HG03097 (cell line): ENCODE measurements at regions not wholly inside any gene's neighbourhood (a gene's known extent, or its start where the extent isn't known, plus 50 kb on each side); places are given as distances from the start of the nearest gene placed in this dataset.

Experiments used
- ATAC-seq: cut with Tn5 transposase; IDR thresholded peaks from one replicate; pipeline ENCODE4 v1.9.1; 2021; ENCODE audit not compliant: unreplicated experiment, low FRiP score

DNA sequence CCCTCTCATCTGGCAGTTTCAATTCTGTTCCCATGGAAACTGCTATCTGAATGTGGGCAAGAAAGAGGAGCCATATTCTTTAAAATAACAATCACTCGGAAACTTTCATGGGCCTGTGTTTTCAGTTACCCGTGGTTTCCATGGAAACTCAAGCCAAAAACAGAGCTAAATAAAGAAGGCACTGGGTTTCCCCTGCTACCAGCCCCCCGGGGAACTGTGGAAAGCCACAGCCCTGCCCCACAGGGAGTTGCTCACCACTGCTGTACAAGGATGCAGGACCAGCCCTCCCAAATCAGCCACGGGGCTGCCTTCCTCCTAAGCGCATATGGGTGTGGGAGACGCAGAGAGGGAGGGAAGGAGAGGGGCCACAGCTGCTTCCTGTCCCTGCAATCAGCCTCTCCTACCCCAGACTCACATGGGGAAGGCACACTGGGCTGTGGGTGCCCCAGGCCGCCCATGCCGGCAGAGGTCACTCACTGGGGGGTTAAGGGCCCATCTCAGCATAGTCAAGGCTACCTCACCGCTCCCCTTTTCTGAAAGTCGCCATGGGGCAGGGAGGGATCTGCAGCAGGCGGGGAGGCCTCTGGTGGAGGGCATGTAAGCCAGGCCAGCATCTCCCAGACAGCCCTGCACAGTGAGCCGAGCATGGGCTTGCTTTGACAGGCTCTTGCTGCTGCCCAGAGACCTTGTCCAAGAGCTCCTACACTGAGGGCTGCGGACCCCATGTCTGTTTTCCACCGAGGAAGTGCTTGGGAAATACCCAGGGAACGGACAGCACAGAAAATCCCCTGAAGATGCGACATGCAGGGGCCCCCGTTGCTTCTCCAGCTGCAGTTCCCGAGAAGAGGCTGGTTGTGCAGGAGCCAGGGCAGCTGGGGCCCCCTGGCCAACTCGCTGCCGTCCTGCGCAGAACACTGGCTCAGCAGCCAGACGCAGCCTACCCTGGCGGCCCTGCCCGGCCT is 157.3 kb upstream of the PPP2R2D start:
- peak; percentile 68 for ATAC-seq

DNA sequence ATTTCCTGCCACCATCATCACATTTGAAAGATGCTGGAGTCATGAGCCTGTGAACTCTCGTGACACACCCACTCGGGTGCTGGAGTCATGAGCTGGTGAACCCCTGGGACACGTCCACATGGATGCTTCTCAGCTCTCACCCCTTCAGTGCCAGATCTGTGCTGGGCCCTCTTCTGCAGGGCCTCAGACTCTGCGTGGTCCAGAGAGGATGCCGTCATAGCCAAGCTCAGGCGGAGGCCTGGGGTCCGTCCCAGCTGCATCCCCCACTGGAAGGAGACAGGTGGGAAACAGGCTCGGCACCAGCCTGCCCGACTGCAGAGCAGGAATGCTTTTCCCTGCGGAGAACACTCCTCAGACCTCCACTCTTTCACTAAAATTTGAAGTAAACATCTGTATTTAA is 156.5 kb upstream of the PPP2R2D start:
- no peak for ATAC-seq

DNA sequence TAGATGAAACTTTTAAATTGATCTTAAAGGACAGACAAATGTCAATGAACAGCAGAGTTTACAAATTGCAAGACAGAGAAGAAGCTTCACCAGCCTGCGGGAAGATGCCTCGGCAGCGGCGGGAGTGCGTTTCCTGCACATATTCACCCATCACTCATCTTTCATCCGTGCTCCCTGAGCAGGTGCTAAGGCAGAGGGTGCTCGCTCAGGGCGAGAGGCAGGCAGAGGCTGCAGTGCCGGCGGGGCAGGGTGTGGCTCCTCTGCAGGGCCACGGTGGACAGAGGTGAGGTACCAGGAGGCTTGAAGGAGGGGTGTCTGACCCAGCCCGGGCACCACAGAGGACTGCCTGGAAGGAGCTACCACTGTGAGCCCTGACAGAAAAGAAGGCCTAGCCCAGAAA is 155.2 kb upstream of the PPP2R2D start:
- no peak for ATAC-seq

DNA sequence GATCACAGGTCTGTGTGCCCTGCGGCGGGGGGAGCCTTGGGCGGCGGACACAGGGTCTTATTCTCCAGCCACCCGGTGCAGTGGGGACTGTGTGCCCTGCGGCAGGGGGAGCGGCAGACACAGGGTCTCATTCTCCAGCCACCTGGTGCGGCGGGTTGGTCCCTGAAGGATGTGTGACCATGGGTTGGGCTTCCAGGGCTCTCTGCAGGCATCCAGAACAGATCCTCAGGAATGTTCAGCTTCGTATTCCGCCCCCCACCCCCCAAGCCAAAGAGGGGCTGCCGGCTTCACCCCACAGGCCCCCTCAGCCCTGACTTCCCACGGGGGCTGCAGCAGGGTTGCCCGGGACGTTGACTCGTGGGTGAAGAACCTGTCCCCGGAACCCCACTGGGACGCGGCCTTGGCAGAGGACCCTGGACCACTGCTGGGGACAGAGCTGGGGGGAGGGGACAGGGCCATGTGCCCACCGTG is 154.5 kb upstream of the PPP2R2D start:
- ATAC-seq = no peak

DNA sequence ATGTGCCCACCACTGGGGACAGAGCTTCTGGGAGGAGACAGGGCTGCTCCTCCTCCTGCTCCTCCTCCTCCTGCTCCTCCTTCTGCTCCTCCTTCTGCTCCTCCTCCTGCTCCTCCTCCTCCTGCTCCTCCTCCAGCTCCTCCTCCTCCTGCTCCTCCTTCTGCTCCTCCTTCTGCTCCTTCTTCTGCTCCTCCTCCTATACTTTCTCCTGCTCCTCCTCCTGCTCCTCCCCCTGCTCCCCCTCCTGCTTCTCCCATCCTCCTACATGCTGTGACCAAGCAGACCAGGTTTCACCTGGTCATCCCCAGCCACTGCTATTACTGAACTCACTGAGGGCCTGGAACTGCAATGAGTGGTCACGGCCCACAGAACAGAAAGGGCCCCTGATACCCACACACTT is 154.0 kb upstream of the PPP2R2D start:
- ATAC-seq = no peak

DNA sequence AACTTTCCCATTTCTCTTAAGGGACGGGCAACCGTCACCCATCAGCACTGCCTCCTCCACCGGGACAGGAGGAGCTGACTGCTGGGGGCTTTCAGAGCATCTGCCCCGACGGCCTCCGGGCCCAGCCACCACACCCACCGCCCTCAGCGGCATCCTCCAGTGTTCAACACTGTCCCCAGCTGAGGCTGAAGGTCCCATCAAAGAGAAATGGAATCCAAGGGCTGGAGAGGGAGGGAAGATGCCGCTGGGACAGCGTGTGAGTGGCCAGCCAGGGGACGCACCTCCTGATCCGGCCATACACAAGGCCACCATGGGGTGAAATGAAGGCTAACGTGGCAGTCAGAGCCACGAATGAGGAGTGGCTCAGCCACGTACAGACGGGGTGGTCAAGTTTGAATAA is 153.6 kb upstream of the PPP2R2D start:
- no peak for ATAC-seq

DNA sequence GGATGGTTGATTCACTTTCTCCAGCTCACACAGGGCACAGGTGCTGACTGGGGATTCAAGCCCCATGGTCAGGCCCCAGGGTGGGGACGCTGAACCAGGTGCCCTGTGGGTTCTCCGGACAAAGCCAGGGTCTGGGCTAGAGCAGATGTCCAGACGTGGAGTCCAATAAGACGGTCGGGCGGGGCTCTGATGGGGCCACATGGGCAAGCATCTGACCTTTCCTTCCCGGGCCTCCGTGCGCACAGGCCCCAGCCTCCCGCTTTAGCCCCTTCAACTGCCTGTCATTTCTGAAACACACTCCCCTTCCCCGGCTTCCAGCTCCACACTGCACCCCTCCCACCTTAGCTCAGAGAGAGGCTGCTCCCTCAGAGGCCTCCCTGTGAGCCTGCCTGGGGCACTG is 153.0 kb upstream of the PPP2R2D start:
- no peak for ATAC-seq

DNA sequence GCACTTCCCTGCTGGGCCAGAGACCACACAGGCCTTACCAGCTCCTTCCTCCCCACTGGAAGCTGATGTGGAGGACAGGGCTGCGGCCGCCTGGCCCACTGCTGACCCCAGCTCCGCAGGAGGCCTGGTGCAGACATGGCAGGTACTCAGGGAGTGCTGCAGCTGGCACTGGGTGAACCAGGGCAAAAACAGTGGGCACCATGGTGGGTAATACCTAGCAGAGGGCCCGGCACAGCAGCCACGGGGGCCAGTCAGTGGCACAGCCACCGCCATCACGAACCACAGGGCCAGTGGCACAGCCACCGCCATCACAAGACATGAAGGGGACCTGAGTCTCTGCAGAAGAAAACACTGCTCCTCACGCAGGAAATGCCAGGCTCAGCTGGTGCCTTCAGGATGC is 152.6 kb upstream of the PPP2R2D start:
- no peak for ATAC-seq

DNA sequence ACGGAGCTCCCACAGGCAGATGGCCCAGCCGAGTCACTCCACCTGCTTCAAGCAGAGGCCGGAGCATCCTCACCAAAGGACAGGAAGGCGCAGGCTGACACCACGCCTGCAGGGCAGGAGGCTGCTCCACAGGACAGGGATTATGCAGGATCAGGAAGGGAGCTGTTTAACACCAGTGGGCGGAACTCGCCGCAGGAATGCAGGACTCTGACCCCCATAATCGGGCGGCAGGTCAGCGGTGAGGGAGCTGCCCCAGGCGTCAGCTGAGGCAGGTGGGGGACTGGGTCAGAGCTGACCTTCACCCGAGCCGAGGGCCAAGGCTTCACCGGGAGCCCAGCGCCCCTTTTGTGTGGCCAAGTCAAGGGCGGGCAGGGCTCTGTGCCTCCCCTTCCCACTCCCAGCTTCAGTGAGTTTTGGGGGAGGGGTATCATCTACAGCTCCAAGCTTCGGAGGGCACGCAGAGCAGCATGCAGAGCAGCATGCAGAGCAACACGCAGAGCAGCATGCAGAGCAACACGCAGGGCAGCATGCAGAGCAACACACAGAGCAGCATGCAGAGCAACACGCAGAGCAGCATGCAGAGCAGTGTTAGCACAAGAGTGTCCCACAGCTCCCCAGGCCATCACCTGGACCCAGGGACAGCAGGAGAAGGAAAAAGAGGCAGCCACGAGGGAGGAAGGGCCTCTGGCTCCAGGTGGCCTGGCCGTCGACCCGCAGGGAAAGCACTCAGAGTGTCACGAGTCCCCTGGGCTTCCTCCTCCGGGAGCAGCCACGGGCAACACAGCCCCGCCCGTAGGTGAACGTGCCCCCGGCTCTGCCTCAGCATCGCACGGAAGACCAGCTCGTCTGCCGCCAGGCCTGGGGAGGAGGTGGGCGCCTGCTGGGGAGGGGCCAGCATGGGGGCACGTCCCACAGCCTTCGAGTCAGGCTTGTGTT is 151.7 kb upstream of the PPP2R2D start:
- ATAC-seq = no peak

DNA sequence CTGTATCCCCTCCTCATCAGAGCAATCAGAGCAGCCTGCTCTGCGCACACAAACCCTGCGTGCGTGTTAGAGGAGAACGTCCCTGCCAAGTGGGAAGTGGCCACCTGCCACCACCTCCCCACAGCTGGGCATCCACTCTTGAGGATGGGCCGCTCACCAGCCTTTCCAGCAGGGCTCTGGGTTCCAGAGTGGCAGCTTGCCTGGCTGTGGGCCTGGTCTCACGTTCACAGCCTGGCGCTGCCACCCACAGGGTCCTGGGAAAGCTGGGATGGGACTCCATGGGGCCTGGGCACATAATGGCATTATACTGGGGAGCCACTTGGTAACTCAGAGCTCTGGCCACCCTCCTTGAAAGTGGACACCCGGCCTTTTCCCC is 151.1 kb upstream of the PPP2R2D start:
- no peak for ATAC-seq

DNA sequence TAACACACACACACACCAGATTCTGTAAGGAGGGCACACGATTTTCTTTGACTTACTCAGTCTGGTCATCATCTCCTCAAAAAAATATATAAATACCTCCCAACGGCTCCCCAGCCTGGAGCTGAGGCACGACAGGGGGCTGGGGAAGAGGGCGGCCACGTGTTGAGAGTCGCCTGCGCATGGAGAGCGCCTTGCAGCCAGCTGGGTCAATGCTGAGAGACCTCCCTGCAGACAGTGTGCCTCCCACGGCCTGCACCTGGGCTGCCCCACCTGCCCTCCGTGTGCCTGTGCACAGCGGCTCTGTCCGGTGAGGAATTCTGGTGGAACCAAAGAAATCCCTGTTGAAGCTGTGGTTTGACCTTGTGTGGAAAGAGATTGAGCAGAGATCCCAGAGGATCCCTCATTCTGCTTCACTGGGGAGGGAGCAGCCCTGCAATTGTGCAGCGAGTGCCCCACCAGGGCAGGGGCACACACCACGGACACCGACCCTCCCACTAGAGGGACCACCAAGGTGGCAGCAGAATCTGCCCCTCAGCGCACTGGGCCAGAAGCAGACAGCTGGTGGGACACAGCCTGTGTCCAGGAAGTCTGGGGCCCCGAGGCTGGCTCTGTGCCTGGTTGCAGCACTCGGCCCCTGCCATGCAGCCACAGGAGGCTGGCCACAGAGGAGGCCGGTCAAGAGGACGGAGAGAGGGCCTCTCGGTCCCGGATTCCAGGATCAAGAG is 150.5 kb upstream of the PPP2R2D start:
- ATAC-seq = no peak

DNA sequence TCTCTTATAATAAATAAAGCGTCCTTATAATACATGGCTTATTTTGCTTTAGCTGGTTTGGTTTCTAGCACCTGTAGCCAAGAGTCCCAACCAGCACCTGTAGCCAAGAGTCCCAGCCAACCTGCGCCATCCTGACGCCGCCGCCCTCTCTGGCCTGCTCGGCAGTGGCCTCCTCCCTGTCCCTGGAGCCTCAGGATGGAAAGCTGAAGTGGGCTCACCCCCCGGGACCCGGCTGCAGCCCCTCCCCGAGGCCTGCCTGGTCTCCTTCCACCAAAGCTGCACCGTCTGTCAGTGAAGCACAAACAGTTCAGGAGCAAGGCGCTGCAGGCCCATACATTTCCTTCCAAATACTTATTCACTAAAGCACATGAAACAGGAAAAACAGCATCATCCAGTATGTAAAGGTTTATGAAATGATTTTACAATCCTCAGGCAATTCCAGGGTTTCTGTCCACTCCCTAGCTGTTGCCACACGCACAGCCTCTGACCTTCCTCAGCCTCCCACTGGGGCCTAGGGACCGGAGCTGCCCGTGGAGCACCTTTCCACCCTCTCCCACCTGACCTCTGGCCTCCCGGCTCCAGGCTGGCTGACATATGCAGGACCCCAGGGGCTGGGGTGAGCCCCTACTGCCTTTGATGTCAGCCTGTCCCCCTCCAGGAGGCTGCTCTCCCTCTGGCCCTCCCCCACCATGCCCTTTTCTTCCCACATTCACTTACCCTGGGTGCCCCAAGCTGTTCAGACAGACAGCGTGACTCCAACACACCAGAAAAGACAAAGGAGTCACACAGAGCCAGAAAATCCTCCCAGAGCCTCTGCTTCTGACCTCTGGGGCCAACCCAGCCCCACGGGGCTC is 149.6 kb upstream of the PPP2R2D start:
- ATAC-seq = no peak

DNA sequence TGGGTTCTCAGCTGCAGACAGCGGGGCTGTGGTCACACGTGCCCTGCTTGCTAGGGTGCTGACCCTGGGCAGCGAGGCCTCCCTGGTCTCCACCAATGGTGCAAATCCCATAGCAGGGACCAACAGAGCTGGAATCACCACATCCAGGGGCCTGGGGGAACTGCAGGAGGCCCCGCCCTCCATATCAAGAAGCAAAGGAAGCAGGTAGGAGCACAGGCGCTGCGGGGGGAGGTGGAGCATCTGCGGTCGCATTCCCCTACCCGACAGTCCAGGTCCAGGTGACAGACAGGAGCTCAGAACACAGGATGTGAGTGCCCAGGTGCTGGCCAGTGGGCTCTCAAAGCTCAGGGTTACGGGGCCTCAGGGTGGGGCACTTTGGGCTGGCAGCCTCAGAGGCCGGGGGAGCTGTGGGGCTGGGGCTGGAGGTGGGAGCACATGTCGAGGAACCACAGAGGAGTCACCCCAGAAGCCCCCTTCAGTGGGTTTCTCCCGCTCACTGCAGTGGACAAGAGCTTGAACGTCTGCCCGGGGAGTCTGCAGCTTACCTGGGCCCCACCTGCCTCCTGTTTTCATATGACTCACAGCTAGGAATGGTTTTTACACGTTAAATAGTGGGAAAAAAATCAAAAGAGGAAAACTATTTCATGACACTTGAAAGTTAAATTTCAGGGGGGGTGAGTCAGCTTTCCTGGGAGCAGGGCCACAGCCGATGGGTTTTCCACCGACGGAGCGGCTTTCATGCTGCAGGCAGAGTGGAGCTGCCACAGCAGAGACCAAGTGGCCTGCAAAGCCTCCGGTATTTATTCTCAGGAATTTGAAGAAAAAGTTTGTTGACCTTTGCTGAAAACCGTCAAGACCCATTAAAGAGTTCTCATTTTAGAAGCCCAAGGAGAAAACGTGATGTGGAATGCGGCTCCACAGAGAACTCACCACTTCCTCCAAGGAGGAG is 148.7 kb upstream of the PPP2R2D start:
- no peak for ATAC-seq

DNA sequence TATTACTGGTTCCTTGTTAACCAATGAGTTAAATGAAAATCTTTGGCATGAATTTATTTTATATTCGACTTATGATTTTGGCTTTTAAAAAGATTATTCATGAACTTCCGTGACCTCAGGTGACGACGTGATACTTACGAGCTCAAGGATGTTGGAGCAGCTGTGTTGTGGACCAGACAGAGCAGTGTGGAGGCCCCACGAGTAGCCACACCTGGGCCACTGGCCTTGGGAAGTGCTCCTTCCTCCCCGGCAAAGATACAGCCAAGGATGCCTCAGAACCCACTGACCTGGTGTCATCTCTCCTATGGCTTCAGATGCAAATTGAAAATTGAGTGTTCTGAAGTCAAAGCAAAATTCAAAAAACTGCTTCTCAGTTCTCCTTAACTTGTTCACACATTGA is 147.5 kb upstream of the PPP2R2D start:
- ATAC-seq = no peak

DNA sequence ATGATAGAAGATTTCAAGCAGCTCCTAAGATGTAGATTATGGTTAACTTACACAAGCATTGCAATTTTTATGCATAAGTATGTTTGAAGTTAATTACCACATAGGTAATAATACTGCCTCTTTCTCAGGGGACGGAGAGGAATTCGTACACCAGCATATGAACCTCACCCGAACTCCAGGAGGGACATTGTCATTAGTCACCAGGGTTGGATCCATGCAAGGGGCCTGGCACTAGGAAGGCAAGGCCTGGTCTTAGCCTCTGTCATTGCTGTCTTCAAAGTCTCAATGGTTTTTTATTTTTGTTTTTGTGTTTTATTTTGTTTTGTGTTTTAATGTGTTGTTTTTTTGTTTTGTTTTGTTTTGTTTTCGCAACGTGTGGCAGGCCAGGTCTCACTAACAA is 145.6 kb upstream of the PPP2R2D start:
- ATAC-seq = no peak

DNA sequence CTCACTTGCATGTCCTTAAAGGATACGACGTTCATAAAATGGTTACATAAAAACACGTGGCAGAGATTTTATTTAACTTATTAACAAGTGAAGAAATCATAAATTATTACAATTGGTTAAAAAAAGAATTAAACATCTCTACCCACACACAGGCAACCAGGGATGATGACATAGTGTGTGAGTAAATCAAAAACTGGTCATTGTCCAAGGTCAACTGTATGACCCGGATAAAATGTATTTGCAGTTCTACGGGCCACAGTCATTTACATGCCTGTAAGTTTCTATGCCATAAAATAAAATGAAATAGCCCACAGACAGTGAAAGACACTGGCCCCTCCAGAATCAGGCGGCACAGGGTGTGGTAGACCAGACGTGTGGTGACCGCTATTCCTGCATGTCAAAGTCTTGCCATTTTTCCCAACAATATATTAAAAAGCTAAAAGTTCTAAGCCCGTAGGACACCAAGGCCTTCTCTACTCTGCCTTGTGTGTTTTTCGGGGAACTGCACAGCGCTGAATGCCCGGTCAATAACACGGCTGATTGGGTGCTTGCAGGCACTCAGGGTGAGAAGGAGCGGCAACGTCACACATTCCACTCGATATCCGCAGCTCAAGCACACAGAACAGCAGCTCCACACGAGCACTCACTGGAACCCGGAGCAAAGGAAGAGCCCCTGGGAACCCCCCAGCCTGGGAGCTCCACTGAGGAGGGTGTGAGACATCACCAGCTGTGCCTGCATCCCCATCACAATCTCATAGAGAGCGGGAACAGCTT is 143.3 kb upstream of the PPP2R2D start:
- no peak for ATAC-seq

DNA sequence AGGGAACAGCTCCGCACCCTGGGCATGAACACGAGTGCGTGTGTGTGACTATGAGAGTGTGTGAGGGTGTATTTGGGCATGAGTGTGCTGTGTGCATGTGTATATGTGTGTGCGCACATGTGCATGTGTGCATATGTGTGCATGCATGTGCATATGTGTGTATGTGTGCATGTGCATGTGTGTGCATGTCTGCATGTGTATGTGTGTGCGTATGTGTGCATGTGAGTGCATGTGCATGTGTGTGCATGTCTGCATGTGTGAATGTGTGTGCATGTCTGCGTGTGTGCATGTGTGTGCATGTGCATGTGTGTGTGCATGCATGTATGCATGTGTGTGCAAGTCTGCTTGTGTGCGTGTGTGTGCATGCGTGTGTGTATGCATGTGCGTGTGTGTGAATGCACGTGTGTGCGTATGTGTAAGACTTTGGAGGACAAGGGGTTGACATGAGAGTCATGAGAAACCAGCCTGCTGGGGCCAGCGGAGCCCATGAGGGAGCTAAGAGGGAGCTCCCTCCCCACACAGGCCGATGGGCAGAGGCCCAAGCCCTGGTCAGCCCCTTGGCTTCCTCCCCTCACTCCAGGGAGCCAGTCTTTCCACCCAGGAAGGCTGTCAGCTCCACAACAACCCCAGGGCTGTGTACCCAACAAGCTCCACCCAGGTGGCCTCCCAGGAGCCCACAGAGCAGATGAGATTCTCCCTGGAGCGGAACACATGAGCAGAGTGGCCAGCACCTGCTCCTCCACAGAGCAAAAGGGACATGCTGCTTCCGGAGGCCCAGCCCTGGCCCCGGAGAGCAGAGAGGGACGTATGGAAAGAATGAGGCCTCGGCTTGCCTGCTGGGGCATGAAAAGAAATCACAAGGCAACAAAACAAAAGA is 142.5 kb upstream of the PPP2R2D start:
- no peak for ATAC-seq
